ENCODE measurements at regions not wholly inside any gene's neighbourhood (a gene's known extent, or its start where the extent isn't known, plus 50 kb on each side); places are given as distances from the start of the nearest gene placed in this dataset.

DNA sequence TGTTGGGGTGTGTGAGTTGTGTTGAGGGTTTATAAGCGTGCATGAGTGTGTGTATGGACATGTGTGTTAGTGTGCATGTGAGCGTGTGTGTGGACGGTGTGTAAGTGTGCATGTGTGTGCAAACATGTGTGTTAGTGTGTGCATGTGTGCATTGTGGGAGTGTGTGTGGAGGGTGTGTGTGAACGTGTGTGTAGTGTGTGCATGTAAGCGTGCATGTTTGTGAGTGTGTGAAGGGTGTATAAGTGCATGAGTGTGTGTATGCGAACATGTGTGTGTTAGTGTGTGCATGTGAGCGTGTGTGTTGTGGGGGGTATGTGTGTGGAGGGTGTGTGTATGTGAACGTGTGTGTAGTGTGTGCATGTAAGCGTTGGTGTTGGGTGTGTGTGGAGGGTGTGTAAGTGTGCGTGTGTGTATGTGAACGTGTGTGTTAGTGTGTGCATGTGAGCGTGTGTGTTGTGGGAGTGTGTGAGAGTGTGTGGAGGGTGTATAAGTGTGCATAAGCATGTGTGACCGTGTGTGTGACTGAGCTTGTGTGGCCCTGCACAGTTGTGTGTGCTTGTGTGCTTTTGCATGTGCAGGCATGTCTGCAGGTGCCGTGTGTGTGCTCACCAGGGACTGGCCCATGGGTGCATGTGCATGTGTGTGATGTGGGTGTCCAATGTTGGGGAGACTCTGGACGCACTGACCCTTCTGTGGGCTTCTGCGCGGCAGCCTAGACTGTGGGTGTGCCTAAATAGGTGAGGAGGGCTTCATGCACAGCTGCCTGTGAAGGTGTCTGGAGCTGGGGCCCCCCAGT, 866.2 kb downstream of the TBC1D22A start:
- TF ChIP-seq TCF7L2 (IDR thresholded peaks at IDR 0.05; ENCODE audit: borderline replicate concordance, extremely low read depth, insufficient read depth, insufficient read length) (no peak), CEBPB (IDR thresholded peaks at IDR 0.05; ENCODE audit: low read depth) (no peak), SRF (IDR thresholded peaks at IDR 0.05; ENCODE audit: low read depth) (no peak), YY1 (IDR thresholded peaks at IDR 0.05; ENCODE audit: extremely low read depth, insufficient replicate concordance, low read depth, low read length) (no peak), MAX (IDR thresholded peaks at IDR 0.05) (no peak), SP1 (IDR thresholded peaks at IDR 0.05; ENCODE audit: low read depth) (no peak)
- peaks cover 4 to 8% of the 10 kb centered on the region in 2 experiments; a peak in 1 of 4 replicates for H3K9me3 ChIP-seq (ENCODE audit: control insufficient read depth in 1 of 2, insufficient read depth in 1 of 2, low read depth in 1 of 2, low read length in 2 of 2)
- H3K4me3 ChIP-seq (replicated peaks in 1 of 2; ENCODE audit: low read depth in 1 of 2, low read length in 2 of 2), result no peak overlapping the region
- no peaks in the 10 kb centered on the region for H3K27me3 ChIP-seq (ENCODE audit: insufficient read depth, low read length)
- CTCF ChIA-PET, result no interaction called here
- no peak for DNase-seq (ENCODE audit: low read depth, low spot score)
- H3K4me1 ChIP-seq (ENCODE audit: control insufficient read depth in 1 of 2, insufficient read depth in 2 of 2, low read length in 2 of 2), result peaks cover 13 to 28% of the 10 kb centered on the region in 2 experiments
- POLR2A ChIA-PET, result no interaction called here
- intact Hi-C loops (cut with micrococcal nuclease), result loop anchor here (5.0 kb wide), 2 partner anchors 209 to 864 kb away; no protein-coding TSS in a partner anchor
- no peak overlapping the region for H3K9ac ChIP-seq (ENCODE audit: low read length)
- no peak overlapping the region for H3K4me2 ChIP-seq (ENCODE audit: low read length)
- no peaks in the 10 kb centered on the region for H3K9me2 ChIP-seq (ENCODE audit: insufficient read depth)
- H3K79me2 ChIP-seq (ENCODE audit: insufficient read depth, low read length), result peaks cover 17% of the 10 kb centered on the region
- no peaks in the 10 kb centered on the region for H3K36me3 ChIP-seq (ENCODE audit: control insufficient read depth in 1 of 2, insufficient read depth in 2 of 2, low read length in 2 of 2)
- no peak overlapping the region for H2AFZ ChIP-seq (ENCODE audit: low read depth, low read length, poor library complexity, severe bottlenecking)
- ATAC-seq, result no peak
- H3K27ac ChIP-seq (ENCODE audit: low read depth, low read length), result no peak overlapping the region
- BruUV-seq (replicated peaks), result no TSS peak
- RAD21 ChIA-PET (ENCODE audit: low non-redundant PET in 1 of 2, low total read pairs in 2 of 2, uncharacterized antibody in 2 of 2, unreplicated experiment in 2 of 2), result no interaction called here
- H4K20me1 ChIP-seq (ENCODE audit: insufficient read depth), result no peaks in the 10 kb centered on the region

DNA sequence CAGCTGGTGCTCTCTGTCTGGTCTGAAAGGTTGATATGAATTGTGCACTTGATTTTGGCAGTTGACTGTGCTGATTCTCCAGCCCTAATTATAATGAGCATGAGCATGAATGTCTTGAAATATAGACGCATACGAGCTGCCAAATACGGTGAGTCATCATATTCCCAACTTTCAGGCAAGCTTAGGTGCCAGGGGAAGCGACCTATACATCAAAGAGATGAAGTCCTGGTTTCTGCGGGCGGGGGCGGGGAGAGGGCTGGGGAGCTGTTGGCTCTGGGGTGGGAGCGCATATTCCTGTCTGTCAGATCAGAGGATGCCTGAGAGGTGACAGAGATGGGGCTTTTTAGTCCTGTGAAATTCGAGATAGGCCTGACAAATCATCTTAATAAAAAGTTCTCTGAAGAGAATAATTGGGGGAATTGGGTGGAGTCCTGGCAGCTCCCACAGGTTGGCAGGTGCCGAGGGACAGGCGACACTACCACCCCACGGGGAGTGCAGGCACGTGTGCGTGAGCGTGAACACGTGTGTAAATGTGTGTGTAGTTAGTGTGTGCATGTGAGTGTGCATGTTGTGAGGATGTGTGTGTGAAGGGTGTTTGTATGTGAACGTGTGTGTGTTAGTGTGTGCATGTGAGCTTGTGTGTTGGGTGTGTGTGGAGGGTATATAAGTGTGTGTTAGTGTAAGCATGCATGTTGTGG, 865.3 kb downstream of the TBC1D22A start:
- H3K27ac ChIP-seq (ENCODE audit: low read depth, low read length), result no peak overlapping the region
- no peak overlapping the region for H3K9ac ChIP-seq (ENCODE audit: low read length)
- ChIA-PET POLR2A (no interaction called here), RAD21 (ENCODE audit: low non-redundant PET in 1 of 2, low total read pairs in 2 of 2, uncharacterized antibody in 2 of 2, unreplicated experiment in 2 of 2) (no interaction called here), CTCF (interaction anchor here (0.7 kb wide), 1 partner anchor 867 kb away, joined by 3 read pairs; no protein-coding TSS in a partner anchor)
- intact Hi-C loops (cut with micrococcal nuclease), result loop anchor here (5.0 kb wide), 2 partner anchors 210 to 865 kb away; no protein-coding TSS in a partner anchor
- peaks cover 4 to 8% of the 10 kb centered on the region in 2 experiments; a peak in 1 of 4 replicates for H3K9me3 ChIP-seq (ENCODE audit: control insufficient read depth in 1 of 2, insufficient read depth in 1 of 2, low read depth in 1 of 2, low read length in 2 of 2)
- TF ChIP-seq SIN3A (IDR thresholded peaks at IDR 0.05; ENCODE audit: low read depth), result no peak
- TF ChIP-seq TCF7L2 (IDR thresholded peaks at IDR 0.05; ENCODE audit: borderline replicate concordance, extremely low read depth, insufficient read depth, insufficient read length), result peak; percentile 54
- H3K4me1 ChIP-seq (ENCODE audit: control insufficient read depth in 1 of 2, insufficient read depth in 2 of 2, low read length in 2 of 2), result peaks cover 13 to 22% of the 10 kb centered on the region in 2 experiments
- no peaks in the 10 kb centered on the region for H3K9me2 ChIP-seq (ENCODE audit: insufficient read depth)
- H3K4me2 ChIP-seq (ENCODE audit: low read length), result peak overlapping the region; percentile 43
- peaks cover 11% of the 10 kb centered on the region for H3K79me2 ChIP-seq (ENCODE audit: insufficient read depth, low read length)
- no TSS peak for BruUV-seq (replicated peaks)
- H3K4me3 ChIP-seq (replicated peaks in 1 of 2; ENCODE audit: low read depth in 1 of 2, low read length in 2 of 2), result no peak overlapping the region
- DNase-seq (ENCODE audit: low read depth, low spot score) (peak; percentile 7), ATAC-seq (peak; percentile 19; the same call in 1 of the 2 replicates)
- no peaks in the 10 kb centered on the region for H3K27me3 ChIP-seq (ENCODE audit: insufficient read depth, low read length)
- H4K20me1 ChIP-seq (ENCODE audit: insufficient read depth), result no peaks in the 10 kb centered on the region
- H3K36me3 ChIP-seq (ENCODE audit: control insufficient read depth in 1 of 2, insufficient read depth in 2 of 2, low read length in 2 of 2), result no peaks in the 10 kb centered on the region
- H2AFZ ChIP-seq (ENCODE audit: low read depth, low read length, poor library complexity, severe bottlenecking), result no peak overlapping the region
